Right lobe of liver (tissue), 4 donors: ENCODE measurements at regions not wholly inside any gene's neighbourhood (a gene's known extent, or its start where the extent isn't known, plus 50 kb on each side); places are given as distances from the start of the nearest gene placed in this dataset.

Experiments
- CTCF ChIP-seq, 4 donors: fragments of 200-600 bp in 3 of 4; fragments of 450-650 bp in 1 of 4; IDR thresholded peaks; one replicate each; pipeline versions ENCODE4 v1.5.1 to v1.8.0; 2016 to 2022; ENCODE audit warnings: antibody characterized with exemption in 4 of 4, mild to moderate bottlenecking in 2 of 4
- POLR2A ChIP-seq: fragments of 450-650 bp; IDR thresholded peaks from one replicate; pipeline ENCODE4 v1.6.1; 2017; ENCODE audit warnings: antibody characterized with exemption, mild to moderate bottlenecking
- donor health status: DM: no; HTN: no; CAD: no.
- donor health status: DM: no; HTN: no; CAD: no.
- donor health status: DM: no; HTN: yes; CAD: no.

- TF ChIP-seq CTCF (IDR thresholded peaks at IDR 0.05) (no peak), POLR2A (no peak)
These were observed 103.2 kb upstream of the SMIM21 start for GRCh38 chr18:75530566-75531211.
